ENCODE measurements at regions not wholly inside any gene's neighbourhood (a gene's known extent, or its start where the extent isn't known, plus 50 kb on each side); places are given as distances from the start of the nearest gene placed in this dataset.

- TF ChIP-seq POLR2A (IDR thresholded peaks at IDR 0.05): no peak
- TF ChIP-seq CTCF (IDR thresholded peaks at IDR 0.05): no peak
- TF ChIP-seq POLR2AphosphoS5 (IDR thresholded peaks at IDR 0.05; ENCODE audit: insufficient read depth in 1 of 2, low read depth in 1 of 2): no peak
These were observed 344.9 kb upstream of the B3GAT1 start for GRCh38 chr11:134756811-134757540.
